ENCODE measurements at regions not wholly inside any gene's neighbourhood (a gene's known extent, or its start where the extent isn't known, plus 50 kb on each side); places are given as distances from the start of the nearest gene placed in this dataset.

DNA sequence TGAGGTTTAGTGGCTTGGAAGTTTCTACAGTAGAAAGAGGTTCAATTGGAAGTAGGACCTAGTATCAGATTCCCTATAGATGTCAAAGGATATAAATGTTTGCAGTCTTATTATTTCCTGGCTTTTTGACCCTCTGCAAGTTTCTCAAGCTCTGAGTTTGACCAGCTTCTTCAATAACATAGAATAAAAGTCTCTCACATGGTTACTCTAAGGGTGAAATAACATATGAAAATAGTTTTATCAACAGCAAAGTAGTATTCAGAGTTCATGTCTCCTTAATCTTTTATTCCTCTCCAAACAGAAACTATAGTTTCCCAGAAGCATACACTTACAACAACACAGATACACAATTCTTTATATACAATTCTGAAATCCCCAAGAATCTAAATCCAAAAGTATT is 132.9 kb upstream of the RND3 start:
- Histone ChIP-seq H3K27me3 (replicated peaks; ENCODE audit: control insufficient read depth, insufficient read depth, low read length) (no peaks in the 10 kb centered on the region), H3K4me3 (replicated peaks; ENCODE audit: low read depth, low read length) (no peak overlapping the region), H3K36me3 (ENCODE audit: control insufficient read depth, insufficient read depth, low read length) (no peaks in the 10 kb centered on the region)
- TF ChIP-seq, protein P1, sequence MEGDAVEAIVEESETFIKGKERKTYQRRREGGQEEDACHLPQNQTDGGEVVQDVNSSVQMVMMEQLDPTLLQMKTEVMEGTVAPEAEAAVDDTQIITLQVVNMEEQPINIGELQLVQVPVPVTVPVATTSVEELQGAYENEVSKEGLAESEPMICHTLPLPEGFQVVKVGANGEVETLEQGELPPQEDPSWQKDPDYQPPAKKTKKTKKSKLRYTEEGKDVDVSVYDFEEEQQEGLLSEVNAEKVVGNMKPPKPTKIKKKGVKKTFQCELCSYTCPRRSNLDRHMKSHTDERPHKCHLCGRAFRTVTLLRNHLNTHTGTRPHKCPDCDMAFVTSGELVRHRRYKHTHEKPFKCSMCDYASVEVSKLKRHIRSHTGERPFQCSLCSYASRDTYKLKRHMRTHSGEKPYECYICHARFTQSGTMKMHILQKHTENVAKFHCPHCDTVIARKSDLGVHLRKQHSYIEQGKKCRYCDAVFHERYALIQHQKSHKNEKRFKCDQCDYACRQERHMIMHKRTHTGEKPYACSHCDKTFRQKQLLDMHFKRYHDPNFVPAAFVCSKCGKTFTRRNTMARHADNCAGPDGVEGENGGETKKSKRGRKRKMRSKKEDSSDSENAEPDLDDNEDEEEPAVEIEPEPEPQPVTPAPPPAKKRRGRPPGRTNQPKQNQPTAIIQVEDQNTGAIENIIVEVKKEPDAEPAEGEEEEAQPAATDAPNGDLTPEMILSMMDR (IDR thresholded peaks at IDR 0.05; ENCODE audit: insufficient read depth, low read length, poor library complexity, severe bottlenecking), result no peak
- DNase-seq (ENCODE audit: extremely low read depth, insufficient read length), result no peak

DNA sequence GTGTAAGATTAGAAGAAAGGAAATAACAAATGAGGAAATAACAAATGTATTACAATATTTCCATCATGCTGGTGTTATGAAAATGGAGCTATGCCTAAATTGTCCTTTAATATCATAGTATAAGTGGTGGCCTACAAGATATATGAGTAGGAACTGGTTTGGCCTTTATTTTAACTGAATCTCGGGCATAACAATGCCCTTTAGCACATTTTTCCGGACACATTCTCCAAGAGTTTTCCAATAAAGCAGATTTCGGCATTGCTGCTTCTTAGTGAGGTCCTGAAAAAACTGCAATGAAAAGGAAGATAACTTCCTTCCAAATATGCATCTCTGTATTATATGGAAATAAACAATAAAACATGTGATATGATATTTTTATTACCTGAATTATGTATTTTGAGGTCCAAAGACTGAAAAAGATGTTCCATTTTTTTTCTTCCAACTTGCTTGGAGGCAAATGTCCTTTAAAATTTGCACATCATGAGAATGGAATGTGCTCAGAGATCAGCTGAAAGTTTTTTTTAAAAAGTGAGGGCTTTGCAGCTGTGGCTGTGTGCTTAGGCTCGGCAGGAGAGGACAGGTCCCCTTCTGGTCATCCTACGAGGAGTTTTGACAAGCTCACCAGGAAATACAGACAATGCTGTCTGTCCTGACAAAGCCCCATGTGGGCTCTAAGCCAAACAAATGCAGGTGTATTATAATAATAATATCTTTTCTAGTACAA is 132.3 kb upstream of the RND3 start:
- no peak for DNase-seq (ENCODE audit: extremely low read depth, insufficient read length)
- no peaks in the 10 kb centered on the region; the same call in 1 of the 2 replicates for H3K27me3 ChIP-seq (replicated peaks; ENCODE audit: control insufficient read depth, insufficient read depth, low read length)
- H3K4me3 ChIP-seq (replicated peaks; ENCODE audit: low read depth, low read length), result no peak overlapping the region
- H3K36me3 ChIP-seq (ENCODE audit: control insufficient read depth, insufficient read depth, low read length), result no peaks in the 10 kb centered on the region
- TF ChIP-seq, protein P1 (IDR thresholded peaks at IDR 0.05; ENCODE audit: insufficient read depth, low read length, poor library complexity, severe bottlenecking), result no peak

DNA sequence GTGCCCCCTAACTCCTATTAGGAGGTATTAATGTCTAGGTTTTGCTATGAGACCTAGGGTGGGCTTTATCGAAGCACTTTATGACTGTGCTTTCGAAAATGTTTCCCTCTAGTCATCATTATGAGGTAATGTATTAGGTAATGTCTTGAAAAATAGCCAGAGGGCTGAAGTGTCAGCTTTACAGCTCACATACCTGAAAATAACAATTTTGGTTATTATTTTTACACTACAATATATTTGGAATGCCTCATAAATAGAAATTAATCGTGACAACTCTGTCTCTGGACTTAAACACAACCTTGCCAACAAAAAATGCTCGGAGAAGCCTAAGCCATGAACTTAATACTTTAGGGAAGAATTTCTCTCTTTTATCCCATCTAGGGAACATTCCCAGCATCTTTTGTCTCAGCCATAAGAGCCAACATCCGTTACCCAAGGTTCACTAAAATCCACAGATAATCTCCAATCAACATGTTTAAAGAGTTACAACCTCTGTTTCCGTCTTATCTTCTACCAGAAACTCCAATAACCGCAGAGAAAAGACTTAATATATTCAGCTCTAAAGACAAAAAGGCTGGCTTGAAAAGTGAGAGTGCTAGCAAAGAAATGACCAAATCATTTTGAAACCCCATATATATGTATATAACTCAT is 130.9 kb upstream of the RND3 start:
- no peak for DNase-seq (ENCODE audit: extremely low read depth, insufficient read length)
- H3K36me3 ChIP-seq (ENCODE audit: control insufficient read depth, insufficient read depth, low read length), result no peaks in the 10 kb centered on the region
- no peaks in the 10 kb centered on the region; the same call in 1 of the 2 replicates for H3K27me3 ChIP-seq (replicated peaks; ENCODE audit: control insufficient read depth, insufficient read depth, low read length)
- TF ChIP-seq, protein P1 (IDR thresholded peaks at IDR 0.05; ENCODE audit: insufficient read depth, low read length, poor library complexity, severe bottlenecking), result no peak
- H3K4me3 ChIP-seq (replicated peaks; ENCODE audit: low read depth, low read length), result no peak overlapping the region

DNA sequence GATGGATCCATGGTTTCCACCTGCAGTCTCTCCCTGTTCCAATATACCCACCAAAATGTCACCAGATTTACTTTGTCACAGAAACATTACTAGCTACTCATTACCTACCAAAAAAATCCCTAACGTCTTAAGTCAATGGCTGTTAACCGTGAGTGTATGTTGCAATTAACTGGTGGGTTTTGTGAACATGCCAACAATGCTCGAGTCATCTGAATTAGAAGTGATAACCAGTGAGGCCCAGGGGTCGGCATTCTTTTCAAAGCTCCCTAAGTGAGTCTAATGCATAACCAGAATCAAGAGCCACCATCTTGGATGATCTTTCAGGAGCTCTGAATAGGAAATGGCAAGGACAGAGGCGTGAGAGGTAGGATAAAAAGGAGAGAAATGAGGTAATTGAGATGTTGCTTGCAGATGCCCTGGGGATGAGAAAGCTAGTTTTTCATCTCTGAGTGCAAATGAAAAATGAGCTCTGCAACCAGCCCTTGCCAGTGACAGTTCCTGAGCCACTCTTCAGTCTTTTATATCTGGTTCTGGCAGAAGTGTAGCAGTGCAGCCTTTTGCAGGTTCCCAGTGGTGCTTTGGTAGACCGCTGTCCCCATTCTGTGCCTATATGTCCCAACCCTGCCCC is 130.0 kb upstream of the RND3 start:
- no peak for DNase-seq (ENCODE audit: extremely low read depth, insufficient read length)
- H3K36me3 ChIP-seq (ENCODE audit: control insufficient read depth, insufficient read depth, low read length), result no peaks in the 10 kb centered on the region
- no peaks in the 10 kb centered on the region; the same call in 1 of the 2 replicates for H3K27me3 ChIP-seq (replicated peaks; ENCODE audit: control insufficient read depth, insufficient read depth, low read length)
- H3K4me3 ChIP-seq (replicated peaks; ENCODE audit: low read depth, low read length), result no peak overlapping the region
- TF ChIP-seq, protein P1 (IDR thresholded peaks at IDR 0.05; ENCODE audit: insufficient read depth, low read length, poor library complexity, severe bottlenecking), result no peak

DNA sequence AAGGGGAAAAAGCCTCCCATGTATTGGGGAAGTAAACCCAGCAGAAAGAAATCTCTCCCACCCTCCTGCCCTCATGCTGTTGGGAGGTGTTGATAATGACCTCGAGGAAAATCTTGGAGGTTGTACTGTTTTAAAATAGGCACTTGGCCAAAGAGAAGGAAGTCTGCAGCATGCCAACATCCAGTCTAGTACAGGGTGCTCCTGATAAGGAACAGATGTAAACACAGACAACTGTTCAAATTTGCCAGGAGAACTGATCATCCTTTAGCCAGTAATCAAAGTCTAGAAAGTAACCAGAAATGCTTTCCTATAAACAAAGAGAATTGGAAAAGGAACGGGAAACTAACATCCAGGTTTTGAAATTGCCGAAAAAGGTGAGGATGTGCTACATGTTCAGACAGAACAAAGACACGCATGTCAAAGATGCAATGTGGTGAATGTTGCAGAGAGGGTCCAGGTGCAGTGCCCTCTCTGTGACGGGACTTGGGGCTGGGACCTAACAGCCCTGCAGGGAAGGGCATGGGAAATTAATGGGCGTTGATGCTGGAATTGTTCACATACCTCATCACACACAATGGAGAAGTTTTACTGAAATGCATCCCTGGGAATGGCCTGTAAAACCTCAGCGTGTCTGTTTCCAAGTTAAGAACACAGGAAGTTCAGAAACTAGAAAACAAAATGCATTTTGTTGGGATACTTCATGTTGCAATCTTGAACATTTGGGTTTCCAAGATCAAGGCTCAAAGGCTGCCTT is 125.7 kb upstream of the RND3 start:
- TF ChIP-seq, protein P1 (IDR thresholded peaks at IDR 0.05; ENCODE audit: insufficient read depth, low read length, poor library complexity, severe bottlenecking), result no peak
- DNase-seq (ENCODE audit: extremely low read depth, insufficient read length), result no peak
- no peaks in the 10 kb centered on the region; the same call in 1 of the 2 replicates for H3K27me3 ChIP-seq (replicated peaks; ENCODE audit: control insufficient read depth, insufficient read depth, low read length)

More for the DNA sequence above, 125.7 kb upstream of the RND3 start:
- no peaks in the 10 kb centered on the region for H3K36me3 ChIP-seq (ENCODE audit: control insufficient read depth, insufficient read depth, low read length)
- H3K4me3 ChIP-seq (replicated peaks; ENCODE audit: low read depth, low read length), result no peak overlapping the region

Measured in GM06990 (cell line).